GM21786 (cell line): ENCODE measurements at regions not wholly inside any gene's neighbourhood (a gene's known extent, or its start where the extent isn't known, plus 50 kb on each side); places are given as distances from the start of the nearest gene placed in this dataset.
A peak's percentile ranks its signal among the peaks of the same experiment; 100 is the strongest.
"Not testable (repeated sequence)": the region's sequence is repeated elsewhere in the genome, so short reads cannot be mapped to it uniquely, and the experiment has no call there.

Experiments
- ATAC-seq: cut with Tn5 transposase; IDR thresholded peaks from one replicate; pipeline ENCODE4 v1.9.1; 2021; ENCODE audit not compliant: unreplicated experiment

- no peak for ATAC-seq
These were observed 413.0 kb downstream of the SOX2 start for GRCh38 chr3:182124716-182125115.

GRCh38 chr3:182129740-182130139 is 418.0 kb downstream of the SOX2 start:
- no peak for ATAC-seq

DNA sequence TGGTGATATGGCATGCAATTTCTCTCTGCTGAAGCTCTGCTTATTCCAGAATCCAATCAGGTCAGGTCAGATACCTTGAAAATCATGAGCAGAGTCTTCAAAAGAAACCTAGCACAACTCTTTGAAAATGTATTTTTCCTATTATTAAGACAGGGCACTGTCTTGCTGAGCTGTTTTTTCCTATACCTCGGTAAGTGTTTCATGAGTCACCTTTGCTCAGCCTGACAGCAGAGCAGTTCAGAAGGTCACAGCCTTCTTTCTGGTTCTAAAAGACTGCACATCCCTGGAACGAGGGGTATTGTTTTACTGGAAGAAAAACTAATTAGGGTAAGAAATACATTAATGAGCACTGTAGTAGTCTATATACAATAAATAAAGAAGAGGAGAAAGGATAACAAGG is 422.0 kb downstream of the SOX2 start:
- no peak for ATAC-seq

DNA sequence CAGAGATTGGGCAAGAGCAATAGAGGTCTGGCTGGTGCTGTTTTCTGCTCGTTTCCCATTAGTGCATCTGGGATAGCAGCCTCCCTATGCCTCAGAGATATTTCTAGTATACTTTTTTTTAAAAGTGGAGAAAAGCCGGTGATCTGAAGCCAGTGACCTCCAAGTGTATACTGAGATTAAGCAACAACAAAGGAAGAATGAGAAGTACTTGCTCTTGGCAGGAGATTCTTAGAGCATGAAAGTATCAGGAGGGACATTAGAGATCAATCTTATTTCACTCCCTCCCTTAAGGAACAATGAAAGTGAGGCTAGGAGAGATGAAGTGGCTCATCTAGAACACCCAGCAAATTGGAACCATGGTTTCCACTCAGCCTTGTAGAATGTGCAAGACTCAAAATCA is 423.3 kb downstream of the SOX2 start:
- ATAC-seq = no peak

- no peak for ATAC-seq
These were observed 424.5 kb downstream of the SOX2 start for GRCh38 chr3:182136008-182136910.

- ATAC-seq = no peak
These were observed 426.7 kb downstream of the SOX2 start for GRCh38 chr3:182138393-182138792.

DNA sequence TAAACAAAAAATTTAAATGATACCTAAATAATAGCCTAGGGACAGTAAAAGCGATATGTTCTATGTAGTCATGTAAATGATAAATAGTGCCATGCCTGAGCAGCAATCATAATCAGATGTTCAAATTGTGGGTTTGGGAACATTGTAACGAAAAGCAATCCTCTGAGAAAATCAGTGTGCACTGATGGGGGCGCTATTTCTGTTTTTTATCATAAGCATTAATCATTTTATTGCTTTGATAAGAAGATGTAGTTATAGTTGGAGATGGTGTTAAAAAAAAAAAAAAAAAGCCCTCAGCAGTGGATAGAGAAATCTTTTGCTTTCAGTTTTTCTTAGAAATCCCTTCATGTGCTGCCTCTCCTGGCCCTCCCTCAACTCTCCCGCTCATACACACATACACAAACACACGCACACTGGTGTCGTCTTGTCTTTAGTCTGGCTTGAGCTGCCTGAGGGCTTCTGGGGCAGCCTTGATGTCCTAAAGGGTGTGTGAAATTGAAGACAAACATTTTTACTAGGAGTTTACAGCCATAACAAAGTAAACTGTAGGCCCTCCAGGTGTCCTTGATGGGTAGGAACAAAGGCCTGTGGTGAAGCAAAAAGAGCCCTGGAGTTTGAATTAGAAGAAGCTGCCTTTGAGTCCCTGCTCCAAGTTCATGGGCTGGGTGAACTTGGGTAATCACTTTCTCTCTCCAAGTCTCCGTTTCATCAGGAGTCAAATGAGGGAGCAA is 428.1 kb downstream of the SOX2 start:
- no peak for ATAC-seq

DNA sequence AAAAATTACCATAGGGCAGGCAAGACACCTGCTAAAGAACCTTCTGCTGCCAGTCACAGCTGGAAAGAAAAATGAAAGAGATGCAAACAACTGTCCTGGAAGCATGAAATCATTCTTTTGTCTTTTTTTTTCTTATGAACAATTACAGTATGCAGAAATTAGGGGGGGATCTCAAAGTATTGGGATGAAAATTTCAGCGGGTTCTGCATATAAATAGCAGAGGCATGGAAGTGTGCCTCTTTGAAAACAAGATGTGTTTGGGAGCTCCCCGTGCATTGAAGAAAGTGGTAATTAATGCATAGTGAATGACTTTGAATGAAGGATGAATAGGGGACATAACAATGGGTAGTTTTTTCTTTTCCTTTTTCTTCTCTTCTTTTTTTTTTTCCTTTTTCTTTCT is 431.2 kb downstream of the SOX2 start:
- no peak for ATAC-seq

GRCh38 chr3:182143903-182144302 is 432.2 kb downstream of the SOX2 start:
- ATAC-seq = no peak

DNA sequence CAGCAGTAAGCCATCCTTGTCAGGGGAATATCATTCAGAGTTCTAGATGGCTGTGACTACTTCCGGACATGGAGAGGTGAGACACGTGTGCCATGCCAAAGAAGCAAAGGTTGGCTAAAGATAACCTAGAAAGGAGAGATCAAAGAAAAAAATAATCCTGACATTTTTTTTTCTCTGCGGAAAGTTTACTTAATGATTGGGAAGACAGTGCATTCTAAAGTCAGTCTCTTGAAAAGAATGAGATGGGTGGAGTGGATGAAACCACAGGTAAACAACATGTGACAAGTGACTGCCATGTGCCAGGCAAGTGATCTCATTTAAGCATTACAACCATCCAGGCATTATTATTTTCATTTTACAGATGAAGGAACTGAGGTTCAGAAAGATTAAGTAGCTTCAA is 436.6 kb downstream of the SOX2 start:
- no peak for ATAC-seq

DNA sequence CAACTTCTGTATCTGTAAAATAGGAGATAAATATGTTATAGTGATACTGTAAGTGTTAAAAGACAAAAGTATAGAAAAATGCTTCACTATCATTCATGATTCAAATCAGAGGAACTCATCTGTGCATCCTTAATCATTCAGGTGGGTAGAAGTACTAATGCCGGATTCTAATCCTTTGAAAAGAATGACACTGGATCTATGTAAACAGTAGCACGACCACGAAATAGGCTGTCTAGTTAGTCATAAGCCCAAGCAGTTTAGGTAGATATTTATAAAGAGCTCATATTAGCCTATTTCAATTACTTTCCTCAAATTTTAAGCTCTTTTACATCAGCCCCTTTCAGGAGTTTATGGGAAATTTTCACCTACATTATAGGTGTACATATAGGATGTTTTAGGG is 437.9 kb downstream of the SOX2 start:
- ATAC-seq = no peak

- not testable (repeated sequence) for ATAC-seq
These were observed 444.6 kb downstream of the SOX2 start for GRCh38 chr3:182156326-182156725.

- no peak for ATAC-seq
These were observed 453.5 kb downstream of the SOX2 start for GRCh38 chr3:182165234-182165633.

DNA sequence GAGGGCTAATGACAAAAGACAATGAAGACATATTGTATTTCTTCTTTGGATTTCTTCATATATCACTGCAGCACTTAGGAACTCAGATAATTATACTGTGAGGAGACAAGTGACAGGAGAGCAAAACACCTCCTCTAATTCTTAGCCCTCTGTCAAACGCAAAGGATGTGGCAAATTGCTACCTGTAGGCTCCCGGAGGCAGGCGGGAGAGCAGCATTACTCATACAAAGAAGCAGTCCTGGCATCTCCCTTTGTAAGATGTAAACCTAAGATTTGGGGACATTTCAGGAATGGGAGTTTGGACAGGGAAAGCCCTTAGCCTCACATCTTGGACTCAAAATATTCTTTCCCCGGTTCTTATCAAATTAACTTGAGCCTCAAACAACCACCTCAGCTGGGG is 460.8 kb downstream of the SOX2 start:
- ATAC-seq = no peak

GRCh38 chr3:182178488-182179200 is 466.9 kb downstream of the SOX2 start:
- ATAC-seq = no peak

DNA sequence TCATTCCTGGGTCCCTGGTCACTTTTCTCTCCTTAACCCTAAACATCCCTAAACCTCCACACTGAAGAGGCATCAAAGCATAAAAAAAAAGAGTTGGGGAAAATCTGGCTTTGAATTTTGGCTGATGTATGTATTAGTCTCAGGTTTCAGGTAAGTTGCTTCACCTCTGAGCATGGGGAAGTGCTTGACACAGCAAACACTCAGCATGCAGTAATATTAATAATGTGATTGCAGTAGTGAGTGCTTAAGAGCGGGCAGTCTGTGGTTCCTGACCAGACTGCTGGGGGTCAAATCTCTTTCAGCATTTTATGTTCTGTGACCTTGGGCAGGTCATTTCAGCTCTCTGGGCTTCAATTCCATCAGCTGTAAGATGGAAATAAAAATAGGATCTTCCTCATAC is 467.9 kb downstream of the SOX2 start:
- ATAC-seq = no peak

DNA sequence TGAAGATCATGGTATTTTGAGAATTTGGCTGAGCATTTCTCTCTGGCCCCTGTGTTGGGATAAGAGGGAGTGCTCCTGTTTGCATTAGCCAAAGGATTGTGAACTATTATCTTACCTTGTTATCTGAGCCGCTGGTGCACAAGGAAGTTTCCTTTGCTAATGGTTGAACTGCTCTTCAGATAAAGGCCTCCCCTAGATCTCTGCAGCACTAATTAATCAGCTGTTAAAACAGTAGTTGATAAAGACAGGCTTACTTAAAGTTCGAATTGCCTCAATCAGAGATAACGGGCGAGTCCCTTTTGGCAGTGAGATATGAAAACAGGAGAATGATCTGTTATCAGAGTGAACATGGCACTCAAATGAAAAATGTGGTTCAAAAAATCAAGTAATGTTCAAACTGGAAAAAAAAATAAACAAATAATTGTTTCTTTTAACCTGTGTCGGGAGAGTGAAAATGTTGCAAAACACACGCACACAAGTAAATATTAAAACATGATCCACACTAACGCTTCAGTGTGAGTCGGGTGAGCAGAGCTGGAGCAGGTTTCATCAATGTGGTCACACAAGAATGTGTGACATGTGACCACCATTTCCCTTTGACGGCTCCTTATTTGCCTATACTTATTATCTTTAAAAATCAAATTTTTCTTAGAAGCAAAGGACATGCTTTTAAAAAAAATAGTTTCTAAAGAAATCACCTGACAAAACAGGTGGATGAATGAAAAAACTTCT is 469.1 kb downstream of the SOX2 start:
- ATAC-seq = no peak

GRCh38 chr3:182182531-182182968 is 470.8 kb downstream of the SOX2 start:
- ATAC-seq = peak; percentile 60

- ATAC-seq = no peak
These were observed 472.1 kb downstream of the SOX2 start for GRCh38 chr3:182183716-182184430.

GRCh38 chr3:182185313-182185712 is 473.6 kb downstream of the SOX2 start:
- no peak for ATAC-seq
